ENCODE measurements at regions not wholly inside any gene's neighbourhood (a gene's known extent, or its start where the extent isn't known, plus 50 kb on each side); places are given as distances from the start of the nearest gene placed in this dataset.
"Not testable (repeated sequence)": the region's sequence is repeated elsewhere in the genome, so short reads cannot be mapped to it uniquely, and the experiment has no call there.

GRCh38 chr14:19204827-19205226 is 229.3 kb downstream of the POTEG start:
- TF ChIP-seq, protein P1, sequence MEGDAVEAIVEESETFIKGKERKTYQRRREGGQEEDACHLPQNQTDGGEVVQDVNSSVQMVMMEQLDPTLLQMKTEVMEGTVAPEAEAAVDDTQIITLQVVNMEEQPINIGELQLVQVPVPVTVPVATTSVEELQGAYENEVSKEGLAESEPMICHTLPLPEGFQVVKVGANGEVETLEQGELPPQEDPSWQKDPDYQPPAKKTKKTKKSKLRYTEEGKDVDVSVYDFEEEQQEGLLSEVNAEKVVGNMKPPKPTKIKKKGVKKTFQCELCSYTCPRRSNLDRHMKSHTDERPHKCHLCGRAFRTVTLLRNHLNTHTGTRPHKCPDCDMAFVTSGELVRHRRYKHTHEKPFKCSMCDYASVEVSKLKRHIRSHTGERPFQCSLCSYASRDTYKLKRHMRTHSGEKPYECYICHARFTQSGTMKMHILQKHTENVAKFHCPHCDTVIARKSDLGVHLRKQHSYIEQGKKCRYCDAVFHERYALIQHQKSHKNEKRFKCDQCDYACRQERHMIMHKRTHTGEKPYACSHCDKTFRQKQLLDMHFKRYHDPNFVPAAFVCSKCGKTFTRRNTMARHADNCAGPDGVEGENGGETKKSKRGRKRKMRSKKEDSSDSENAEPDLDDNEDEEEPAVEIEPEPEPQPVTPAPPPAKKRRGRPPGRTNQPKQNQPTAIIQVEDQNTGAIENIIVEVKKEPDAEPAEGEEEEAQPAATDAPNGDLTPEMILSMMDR (IDR thresholded peaks at IDR 0.05): not testable (repeated sequence)
- not testable (repeated sequence) for TF ChIP-seq POLR2A (IDR thresholded peaks at IDR 0.05)
